ENCODE measurements at regions not wholly inside any gene's neighbourhood (a gene's known extent, or its start where the extent isn't known, plus 50 kb on each side); places are given as distances from the start of the nearest gene placed in this dataset.

DNA sequence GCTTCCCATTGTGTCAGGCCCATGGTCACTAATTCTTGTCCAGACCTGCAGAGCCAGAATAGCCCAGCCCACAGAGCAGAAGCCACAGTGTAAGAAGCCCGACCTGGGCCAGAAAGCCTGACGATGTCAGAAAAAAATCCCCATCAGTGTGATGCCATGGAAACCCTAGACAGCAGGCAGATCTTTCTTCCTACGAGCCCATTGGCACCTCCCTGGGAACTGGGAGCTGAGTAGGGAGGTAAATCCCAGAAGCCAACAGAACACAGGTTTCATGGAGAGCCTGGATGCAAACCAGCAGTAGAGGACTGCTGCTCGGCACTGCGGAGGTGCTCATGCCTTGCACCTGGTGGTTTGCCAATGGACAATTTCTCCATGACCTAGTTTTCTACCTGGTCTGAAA lies 82.2 kb upstream of the SLC22A16 start:
- H3K4me3 ChIP-seq (ENCODE audit: low read depth, low read length), result no peak overlapping the region
- TF ChIP-seq, protein P1, sequence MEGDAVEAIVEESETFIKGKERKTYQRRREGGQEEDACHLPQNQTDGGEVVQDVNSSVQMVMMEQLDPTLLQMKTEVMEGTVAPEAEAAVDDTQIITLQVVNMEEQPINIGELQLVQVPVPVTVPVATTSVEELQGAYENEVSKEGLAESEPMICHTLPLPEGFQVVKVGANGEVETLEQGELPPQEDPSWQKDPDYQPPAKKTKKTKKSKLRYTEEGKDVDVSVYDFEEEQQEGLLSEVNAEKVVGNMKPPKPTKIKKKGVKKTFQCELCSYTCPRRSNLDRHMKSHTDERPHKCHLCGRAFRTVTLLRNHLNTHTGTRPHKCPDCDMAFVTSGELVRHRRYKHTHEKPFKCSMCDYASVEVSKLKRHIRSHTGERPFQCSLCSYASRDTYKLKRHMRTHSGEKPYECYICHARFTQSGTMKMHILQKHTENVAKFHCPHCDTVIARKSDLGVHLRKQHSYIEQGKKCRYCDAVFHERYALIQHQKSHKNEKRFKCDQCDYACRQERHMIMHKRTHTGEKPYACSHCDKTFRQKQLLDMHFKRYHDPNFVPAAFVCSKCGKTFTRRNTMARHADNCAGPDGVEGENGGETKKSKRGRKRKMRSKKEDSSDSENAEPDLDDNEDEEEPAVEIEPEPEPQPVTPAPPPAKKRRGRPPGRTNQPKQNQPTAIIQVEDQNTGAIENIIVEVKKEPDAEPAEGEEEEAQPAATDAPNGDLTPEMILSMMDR (IDR thresholded peaks at IDR 0.05; ENCODE audit: insufficient read depth, low read length), result no peak
- DNase-seq (ENCODE audit: low read depth), result no peak

DNA sequence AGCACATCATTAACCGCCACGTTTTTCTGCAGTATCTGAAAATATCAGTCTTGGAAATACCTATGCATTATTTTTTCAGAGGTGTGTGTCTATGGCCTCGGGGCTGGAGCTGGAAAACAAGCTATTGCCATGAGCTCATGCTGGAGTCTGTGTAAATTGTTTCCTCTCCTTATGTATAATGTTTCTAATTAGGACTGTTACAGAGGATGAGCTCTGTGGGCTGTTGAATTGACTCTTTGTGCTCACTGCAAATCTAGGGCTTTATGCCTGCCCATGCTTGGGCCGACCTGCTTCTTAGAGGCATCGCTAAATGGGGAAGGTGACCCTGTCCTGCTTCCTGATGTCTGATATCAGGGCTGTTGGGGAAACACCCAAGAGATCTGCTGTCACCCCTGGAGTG lies 80.8 kb upstream of the SLC22A16 start:
- no peak overlapping the region for H3K4me3 ChIP-seq (ENCODE audit: low read depth, low read length)
- DNase-seq (ENCODE audit: low read depth), result no peak
- TF ChIP-seq, protein P1 (IDR thresholded peaks at IDR 0.05; ENCODE audit: insufficient read depth, low read length), result no peak

DNA sequence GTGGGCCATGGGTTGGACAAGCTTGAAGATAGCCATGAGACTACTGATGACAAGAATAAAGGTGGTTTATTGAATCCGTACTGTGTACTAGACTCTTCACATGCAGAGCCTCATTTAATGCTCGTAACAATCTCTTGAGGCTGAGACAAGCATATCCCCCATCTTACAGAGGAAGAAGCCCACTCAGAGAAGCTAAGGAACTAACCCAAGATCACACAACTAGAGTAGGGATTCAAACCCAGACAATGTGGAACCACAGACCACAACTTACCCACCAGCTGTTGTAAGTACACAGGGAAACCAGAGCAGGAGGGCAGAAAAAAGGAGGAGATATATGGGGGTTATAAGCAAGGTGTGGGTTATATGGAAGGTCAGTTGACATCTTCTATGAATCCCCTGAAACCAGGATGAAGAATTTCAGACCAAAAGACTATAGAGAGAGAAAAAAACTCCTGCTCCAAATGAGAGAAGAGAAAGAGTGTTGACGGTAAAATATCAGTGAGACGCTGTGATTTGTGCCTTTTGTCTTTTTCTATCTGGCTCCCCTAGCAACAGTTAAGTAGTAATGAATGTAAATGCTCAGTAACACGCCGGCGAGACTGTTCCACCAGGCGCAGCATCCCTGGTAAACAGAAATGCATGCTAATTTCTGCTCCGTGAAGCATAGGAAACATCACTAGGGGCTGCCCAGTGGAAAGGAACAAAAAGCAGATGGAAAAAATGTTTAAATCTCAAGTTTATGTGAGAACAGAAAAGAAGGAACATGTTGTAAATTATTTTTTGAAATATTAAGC lies 80.1 kb upstream of the SLC22A16 start:
- no peak for DNase-seq (ENCODE audit: low read depth)
- no peak overlapping the region for H3K4me3 ChIP-seq (ENCODE audit: low read depth, low read length)
- TF ChIP-seq, protein P1 (IDR thresholded peaks at IDR 0.05; ENCODE audit: insufficient read depth, low read length), result no peak

DNA sequence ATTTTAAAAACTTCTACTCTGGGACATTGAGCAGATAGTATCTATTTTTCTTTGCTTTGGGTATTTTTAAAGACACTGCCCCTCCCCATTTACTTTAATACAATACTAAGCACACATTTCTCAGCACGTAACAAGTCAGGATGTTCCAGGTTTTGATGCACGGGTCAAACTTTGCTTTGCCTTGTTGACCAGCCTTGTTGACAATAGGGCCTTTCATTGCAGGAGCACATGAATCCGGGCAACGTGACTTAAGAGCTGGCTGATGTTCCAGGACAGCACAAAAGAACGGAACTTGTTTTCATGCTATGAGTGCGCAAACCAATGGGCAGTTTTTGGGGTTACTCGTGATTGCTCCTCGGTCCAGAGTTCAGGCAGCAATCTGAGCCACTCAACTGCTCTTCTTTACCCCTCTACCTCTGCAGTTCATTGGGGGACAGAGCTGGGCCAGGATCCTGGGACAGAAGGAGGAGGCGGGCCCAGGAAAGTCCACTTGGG lies 78.6 kb upstream of the SLC22A16 start:
- DNase-seq (ENCODE audit: low read depth), result no peak
- TF ChIP-seq, protein P1 (IDR thresholded peaks at IDR 0.05; ENCODE audit: insufficient read depth, low read length), result no peak
- no peak overlapping the region for H3K4me3 ChIP-seq (ENCODE audit: low read depth, low read length)

DNA sequence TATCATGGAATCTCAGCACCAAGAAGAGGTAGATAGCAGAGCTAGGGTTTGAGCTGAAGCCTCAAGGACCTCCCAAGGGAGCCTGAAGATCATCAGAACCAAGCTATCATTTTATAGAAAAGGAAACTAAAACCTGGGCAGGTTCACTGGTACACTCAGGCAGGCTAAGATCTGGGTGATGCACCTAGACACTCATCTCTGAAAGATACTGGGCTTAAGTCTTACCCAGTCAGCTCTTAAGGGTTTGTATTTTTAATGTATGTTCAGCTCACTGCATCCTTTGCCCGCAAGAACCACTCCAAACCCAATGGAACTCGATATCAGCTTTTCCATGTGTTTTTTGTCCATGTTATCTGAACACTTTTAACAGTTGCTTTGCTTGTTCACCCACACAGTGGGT lies 78.0 kb upstream of the SLC22A16 start:
- no peak for DNase-seq (ENCODE audit: low read depth)
- H3K4me3 ChIP-seq (ENCODE audit: low read depth, low read length), result no peak overlapping the region
- TF ChIP-seq, protein P1 (IDR thresholded peaks at IDR 0.05; ENCODE audit: insufficient read depth, low read length), result no peak

DNA sequence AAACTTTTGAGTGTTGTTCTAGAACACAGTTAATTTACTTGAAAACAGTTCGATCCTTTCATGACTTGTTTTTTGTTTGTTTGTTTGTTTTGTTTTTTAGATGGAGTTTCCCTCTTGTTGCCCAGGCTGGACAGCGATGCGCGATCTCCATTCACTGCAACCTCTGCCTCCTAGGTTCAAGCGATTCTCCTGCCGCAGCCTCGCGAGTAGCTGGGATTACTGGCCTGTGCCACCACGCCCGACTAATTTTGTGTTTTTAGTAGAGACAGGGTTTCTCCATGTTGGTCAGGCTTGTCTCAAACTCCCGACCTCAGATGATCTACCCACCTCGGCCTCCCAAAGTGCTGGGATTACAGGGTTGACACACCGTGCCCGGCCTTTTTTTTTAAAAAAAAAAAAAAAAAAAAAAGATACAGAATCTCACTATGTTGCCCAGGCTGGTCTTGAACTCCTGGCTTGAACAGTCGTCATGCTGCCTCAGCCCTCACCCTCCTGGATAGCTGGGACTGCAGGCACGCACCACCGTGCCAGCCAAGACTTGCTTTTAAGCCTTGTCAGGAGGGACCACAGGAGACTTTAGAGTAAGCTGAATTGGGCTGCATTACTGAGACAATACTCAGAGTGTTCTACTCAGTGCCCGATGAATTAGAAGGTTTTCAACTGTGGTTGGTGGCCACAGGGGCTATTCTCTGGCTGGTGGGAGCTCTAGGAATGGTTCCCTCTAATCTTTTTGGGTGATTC lies 76.7 kb upstream of the SLC22A16 start:
- H3K4me3 ChIP-seq (ENCODE audit: low read depth, low read length), result no peak overlapping the region
- no peak for DNase-seq (ENCODE audit: low read depth)
- TF ChIP-seq, protein P1 (IDR thresholded peaks at IDR 0.05; ENCODE audit: insufficient read depth, low read length), result no peak
